EH (cell line): ENCODE measurements at regions not wholly inside any gene's neighbourhood (a gene's known extent, or its start where the extent isn't known, plus 50 kb on each side); places are given as distances from the start of the nearest gene placed in this dataset.

Experiments
- DNase-seq: peaks from one replicate; pipeline ENCODE4 v3.0.0-alpha.2; 2015; ENCODE audit warnings: low read depth

DNA sequence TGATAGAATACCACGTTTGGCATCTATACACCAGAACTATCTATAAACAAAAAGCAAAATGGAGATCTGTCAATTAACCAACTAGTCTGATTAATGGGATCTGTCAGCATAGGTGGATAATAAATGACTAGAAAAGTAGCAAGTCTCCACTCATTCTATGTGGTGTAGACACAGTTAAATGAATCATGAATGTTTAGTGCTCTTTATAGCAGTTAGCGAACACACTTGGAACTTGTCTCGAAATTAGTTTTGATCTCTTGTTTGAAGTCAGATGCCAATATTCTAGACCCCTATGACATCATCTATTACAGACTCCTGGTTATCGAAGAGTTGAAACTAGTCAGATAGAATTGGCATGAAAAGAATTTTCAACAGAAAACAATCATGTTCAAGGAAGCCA, 259.7 kb downstream of the AHR start:
- no peak for DNase-seq

DNA sequence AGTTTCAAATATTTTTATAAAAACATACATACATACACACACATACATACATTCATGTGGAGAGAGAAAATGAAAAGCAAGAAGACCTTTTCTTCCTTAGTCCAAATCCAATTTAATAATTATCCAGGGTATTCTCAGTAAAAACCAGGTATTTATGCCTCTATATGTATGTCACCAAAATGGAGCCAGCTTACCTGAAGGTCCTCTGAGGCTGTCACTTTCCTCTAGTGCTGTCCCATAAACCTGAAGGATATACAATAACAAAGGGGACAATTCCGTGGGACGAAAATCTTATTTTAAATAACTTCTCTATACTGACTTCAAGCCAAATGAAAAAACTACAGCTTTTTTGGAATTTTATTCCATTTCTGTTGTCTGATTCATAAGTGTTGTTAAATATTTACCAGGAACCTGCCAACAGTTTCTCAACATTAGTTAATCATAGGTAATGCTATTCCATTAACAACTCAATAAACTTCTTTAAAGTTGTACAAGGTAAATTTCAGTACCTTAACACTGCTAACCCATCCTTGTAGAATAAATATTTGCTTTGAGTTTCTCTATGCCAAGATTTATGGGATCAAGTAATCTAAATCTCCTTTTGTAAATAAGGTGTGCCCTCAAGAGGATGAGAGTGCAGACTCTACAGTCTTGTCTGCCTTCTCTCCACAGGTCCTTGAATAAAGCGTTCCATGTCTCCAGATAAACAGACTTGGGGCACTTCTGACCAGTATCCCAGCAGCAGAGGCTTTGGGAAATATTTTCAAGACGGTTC, 260.3 kb downstream of the AHR start:
- no peak for DNase-seq

DNA sequence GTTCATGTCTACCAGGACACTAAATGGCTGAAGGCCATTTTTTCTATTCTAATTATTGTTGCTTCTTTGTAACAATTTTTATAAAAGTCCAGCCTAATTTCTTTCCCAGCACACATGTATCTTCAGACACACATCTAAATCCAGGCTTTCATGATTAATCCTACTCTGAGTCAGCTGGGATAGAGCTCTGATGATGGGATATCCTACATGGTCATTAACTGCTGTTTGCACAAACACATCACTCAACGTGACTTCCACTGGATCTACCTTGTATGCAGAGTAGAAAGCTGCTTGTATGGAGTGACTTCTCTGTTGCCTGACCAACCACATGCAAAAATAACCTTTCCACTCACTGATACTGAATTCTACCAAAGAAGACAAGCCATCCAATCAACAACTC, 260.9 kb downstream of the AHR start:
- DNase-seq, result peak; percentile 60

DNA sequence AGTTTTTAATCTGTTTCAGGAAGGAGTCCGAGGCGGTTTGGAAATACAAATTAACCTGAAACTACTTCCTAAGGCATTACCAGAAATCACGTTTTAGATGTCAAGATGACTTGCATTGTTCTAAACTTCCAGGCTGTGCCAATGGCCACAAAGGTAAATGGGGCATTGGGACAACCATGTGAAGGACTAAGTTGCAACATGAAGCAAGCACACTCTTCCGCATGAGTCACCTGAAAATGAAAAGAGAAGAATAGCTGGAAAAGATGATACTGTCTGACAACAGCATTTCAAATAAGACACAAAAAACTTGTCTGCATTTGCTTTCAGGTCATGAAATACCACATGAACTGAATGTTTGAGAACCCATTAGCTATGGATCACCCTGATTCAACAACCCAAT, 262.1 kb downstream of the AHR start:
- DNase-seq, result no peak

DNA sequence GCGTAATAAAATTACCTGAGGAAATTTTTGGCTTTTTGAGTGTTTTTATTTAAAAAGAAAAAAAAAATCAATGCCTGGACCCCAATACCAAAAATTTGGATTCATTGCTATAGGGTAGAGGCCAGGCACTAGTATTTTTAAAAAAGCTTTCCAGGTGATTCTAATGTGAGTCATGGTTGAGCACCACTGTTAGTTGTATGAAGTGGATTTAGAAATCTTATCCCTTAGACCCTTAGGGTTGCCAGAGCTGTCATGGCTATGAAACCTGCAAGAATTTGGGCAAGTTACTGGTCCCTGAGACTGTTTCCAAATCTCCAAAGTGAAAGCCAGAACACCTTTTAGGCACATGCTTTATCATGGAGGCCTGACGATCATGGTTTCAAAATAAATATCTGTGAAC, 262.5 kb downstream of the AHR start:
- no peak for DNase-seq

DNA sequence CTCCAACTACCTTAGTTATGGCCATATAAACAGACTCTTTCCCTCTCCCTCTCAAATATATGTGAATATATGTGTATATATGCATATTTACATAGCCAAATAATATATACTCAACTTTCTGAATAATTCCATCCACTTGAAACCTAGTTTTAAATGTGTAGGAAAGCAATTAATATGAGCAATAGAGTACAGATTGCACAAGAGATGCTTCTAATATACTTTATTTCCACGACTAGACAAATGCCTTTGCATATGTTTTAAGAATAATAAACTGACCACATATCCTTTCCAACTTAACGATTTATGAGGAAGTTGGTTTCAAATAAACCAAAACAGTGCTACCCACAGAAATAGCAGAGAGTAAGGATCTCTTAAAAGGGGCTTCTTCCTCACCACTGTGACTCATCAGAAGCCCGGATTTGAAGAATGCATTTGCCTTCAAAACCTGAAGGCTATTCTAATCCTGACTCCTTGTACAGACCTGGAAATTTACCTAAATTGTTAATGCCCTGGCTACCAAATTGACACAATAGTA, 266.3 kb downstream of the AHR start:
- DNase-seq, result peak; percentile 91

DNA sequence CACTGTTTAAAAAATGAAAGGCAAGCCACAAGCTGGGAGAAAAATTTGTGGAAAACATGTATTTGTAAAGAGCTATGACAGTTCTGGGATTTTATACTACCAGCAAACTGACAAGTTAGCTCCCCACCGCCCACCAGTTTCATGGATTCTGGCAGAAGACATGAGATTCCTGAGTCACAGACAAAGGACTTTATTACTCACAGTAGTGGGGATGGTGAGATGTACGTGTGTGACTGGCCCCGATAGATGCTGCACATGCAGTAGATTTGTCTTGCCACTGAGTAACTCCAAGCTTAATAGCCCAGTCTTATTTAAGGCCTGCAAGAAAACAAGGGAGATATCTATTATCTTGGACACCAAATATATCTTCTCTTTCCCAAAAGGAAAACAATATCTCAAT, 281.7 kb downstream of the AHR start:
- DNase-seq, result peak; percentile 87

DNA sequence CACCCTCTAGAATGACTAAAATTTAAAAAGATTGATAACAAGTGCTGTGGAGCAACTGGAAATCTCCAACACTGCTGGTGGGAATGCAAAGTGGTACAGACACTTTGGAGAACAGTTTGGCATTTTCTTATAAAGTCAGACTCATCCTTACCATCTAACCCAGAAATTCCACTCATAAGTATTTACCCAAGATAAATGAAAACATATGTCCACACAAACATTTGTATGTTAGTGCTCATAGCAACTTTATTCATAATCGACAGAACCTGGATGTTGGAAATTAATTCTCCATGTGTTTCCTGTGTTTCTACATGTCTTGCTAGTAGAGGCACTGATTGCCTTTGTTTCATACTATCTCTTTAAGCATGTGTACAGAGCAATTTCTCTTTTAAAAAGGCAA, 282.4 kb downstream of the AHR start:
- peak; percentile 42 for DNase-seq

DNA sequence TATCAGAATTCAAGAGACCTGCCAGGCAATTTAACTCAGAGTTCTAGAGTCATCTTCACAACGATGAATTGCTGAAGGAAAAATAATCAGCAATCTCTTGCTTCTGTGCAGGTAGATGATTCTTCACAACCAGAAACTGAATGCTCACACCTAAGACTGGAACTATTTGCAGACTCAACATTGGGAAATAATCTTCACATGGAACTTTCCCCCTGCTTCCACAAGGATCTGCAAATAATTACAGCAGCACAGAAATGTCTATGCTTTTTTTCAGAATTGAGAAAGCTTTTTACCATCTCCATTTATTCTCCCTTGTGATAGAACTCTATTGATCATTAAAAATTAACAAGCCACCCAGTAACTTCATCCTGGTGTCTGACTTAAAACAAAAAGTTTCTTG, 282.8 kb downstream of the AHR start:
- no peak for DNase-seq

DNA sequence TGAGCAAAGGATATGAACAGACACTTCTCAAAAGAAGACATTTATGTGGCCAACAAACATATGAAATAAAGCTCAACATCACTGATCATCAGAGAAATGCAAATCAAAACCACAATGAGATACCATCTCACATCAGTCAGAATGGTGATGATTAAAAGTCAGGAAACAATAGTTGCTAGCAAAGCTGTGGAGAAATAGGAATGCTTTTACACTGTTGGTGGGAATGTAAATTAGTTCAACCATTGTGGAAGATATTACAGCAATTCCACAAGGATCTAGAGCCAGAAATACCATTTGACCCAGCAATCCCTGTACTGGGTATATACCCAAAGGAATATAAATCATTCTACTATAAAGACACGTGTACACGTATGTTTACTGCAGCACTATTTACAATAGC, 284.2 kb downstream of the AHR start:
- DNase-seq, result peak; percentile 63

DNA sequence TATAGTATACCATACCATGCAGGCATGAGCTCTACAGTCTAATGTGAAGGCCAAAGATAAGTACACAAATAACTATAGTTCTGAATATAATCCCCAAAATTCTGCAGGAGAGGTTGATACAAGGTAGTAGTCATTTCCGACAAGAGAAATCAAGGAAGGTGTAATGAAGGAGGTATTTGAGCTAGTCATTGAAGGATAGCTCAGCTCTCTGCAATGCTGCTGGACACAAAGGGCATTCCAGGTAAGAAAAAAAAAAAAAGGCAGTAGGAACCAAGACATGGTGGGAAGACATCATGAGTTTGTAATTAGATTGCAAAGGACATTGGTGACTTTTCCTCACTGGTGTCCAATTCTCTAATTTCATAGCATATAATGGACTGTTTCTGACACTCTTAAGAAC, 285.3 kb downstream of the AHR start:
- no peak for DNase-seq

DNA sequence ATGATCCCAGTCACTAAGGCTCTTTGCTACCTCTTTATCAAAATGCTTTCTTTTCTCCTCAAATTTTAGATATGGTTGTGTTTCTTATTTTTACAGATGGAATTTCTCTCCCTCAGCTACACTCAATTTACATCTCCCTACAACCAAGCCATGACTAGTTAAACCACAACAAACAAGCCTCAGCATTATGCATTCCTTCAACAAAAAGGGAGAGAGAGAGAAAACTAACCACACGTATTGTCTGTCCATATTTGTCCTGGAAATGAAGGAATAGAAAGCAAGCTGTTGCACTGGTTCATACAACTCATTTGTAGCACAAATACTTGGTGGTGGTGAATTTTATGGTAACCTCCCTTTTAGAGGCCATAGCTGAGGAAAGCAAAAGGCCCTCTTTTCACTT, 286.4 kb downstream of the AHR start:
- peak; percentile 65 for DNase-seq

DNA sequence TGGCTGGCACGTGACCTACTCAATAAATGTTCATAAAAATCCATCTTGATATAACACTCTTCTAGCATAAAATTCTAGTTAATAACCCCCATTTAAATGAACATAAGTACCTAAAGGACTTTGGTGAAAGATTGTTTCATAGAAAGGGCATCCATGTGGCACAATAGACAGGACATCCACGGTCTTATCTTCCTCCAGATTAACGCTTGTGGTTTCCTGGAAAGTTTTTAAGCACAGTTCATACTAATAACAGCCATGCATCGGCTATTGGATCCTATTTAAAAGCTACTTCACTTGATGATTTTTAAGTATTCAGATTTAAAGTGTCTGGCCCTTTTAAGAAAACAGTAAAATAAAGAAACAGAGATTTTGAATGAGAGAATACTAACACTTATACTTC, 288.3 kb downstream of the AHR start:
- no peak for DNase-seq

DNA sequence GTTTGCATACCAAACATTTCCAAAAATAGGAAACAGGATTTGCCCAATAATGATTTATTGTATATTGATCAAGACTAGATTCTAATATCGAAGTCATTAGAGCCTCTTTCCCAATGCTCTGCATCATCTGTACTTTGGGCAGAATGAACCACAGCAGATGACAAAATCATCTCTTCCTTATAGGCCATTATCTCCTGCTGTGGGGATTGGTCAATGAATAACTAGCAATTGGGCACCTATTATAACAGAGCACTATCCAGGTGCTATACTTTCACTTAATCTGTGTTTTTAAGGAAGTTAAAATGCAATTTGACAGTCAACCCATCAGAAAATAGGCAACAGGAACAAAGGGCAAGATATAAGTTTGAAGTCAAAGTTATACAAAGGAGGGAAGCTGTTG, 290.3 kb downstream of the AHR start:
- no peak for DNase-seq

DNA sequence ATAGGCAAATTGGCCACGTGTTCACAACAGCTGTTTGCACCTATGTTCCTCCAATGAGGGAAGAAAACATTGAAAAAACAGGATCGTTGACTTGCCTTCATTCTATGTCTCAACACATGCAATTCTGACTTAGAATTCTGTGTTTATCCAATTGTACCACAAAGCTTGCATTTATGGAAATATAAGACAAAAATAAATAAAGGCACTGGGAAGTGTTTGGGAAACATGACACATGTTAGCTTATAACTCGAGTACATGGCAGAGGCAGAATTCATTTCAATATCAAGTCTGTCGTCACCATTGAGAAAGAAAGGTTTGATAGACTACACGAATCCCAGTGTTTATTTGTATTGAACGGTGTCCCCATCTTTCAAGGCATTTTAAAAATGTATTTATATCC, 291.2 kb downstream of the AHR start:
- no peak for DNase-seq

DNA sequence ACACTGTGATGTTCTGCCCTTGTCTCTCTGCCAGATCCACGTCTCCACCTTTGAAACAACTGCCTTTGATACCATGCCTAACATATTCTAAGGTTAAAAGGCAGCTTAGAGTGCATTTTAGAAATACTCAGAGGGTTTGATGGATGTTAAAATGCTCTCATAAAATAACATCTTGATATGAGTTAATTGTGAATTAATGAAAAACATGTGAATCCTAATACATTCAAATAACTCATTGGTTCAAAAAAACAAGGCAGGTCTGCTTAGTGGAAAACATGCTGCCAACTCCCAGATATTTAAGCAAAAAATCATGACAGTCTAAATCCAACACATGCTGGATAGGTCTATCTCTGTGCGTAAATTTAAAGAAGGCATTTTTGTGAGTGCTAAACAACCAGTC, 291.8 kb downstream of the AHR start:
- no peak for DNase-seq

DNA sequence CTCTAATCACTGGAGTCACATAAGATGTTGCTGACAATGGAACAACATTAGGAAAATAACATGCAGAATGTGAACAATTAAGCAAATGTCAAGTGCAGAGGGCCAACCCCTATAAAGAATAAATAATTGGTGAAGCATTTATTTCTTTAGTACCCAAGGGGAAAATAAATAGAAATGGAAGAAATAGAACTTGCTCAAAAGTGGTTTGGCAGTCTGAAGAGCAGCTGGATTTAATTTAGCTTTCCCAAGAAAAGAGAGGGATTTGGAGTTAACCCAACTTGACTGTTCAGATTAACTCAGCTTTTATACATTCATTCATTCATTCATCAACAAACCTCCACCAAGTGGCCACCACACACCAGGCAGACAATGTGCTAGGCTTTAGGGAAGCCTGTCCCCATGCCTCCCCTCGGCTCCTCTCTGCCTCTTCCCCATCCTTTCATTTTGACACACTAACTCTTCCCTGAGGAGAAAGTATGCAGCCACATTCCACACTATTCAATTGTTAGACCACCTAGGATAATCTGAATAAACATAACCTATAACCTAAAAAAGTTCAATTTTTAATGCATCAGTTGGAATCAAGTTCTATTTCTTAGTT, 295.5 kb downstream of the AHR start:
- DNase-seq, result peak; percentile 57

DNA sequence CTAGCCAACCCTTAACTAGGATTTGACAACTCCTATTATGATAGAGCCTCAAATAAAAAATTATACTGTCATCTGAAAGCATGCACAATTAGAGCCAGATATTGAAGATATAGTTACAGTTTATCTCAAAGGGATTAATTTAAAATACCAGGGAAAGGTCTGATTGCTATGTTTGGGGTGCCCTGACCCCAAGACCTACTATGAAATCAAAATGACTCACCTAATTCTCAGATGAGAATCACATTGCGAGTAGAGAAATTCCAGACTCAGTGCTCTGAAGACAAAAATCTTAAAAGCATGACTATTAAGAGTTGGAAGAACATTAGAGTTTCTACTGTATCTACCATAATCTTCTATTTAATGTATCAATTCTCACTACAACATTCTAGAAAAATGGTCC, 297.1 kb downstream of the AHR start:
- DNase-seq, result no peak

DNA sequence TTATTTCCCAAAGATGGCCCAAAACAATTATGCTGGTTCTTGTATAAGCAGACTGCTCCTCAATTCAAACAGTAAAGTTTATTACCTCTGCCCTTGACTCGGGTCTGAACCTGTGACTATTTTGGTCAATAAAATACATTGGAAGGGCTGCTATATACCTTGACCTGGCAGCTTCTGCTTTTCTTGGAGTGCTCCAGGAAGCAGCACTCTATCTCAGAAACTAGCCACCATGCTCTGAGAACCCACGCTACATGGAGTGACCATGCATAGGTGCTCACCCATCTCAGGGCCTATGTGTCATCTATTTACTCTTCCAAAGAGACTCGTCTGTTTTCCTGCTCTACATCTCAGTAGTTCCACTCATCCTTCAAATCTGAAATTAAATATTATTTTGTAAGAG, 299.9 kb downstream of the AHR start:
- DNase-seq, result no peak

DNA sequence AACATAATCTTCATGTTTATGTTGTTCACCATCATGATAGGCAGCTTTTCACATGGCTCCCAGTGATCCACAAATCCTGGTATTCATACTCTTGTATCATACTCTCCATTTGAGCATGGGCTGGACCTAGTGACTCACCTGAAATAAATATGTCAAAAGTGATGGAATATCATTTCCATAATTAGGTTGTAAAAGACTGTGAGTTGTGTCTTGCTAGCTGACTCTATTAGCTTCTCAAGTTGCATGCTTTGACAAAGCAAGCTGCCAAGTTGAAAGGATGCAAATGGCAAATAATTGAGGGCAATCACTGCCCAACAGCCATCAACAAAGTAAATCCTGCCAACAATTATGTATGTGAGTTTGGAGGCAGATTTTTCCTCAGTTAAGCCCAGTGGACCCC, 300.4 kb downstream of the AHR start:
- DNase-seq, result peak; percentile 27

DNA sequence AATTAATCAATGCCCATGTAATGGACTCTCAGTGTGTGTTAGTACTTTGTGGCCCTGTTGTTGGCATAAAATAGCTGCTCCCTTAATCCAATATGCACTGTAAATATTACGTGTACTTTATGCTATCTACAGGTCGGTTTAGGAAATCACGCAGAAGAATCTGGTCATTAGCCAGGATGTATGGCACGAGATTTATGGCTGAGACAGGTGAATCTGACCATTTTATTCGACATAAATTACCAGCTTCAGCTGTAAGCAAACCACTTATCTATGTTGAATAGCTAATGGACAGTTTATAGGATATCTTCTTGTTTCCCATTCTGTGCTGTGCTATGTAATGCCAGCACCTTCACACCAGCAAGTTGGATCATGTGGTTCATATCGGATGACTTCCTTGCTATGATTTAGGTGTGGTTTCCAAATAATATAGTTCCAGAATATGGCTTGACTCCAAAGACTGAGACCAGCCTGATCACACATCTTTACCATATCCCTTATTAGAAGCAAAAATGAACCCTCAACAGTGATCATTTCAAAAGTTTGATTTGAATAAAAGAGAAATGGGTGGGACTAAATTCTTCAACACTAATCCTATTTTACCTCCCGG, 301.4 kb downstream of the AHR start:
- DNase-seq, result no peak

DNA sequence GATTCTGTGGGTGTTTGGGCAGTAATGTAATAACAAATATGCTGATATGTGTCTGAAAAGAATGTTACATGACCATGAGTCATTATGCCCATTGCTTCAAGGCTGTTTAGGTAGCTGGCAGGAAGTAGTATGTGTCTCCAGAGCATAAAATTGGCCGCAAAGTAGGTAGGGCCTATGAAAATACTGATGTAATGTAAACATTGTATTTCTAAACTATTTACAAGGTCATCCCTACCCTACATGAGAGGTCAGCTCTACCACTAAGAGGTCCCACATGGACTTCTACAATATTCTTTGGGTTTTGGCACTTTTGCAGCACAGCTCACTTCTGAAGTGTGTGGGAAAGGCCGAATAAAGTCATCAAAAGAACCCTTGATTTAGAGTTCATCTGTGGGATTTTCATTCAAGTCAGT, 301.9 kb downstream of the AHR start:
- peak; percentile 94 for DNase-seq

DNA sequence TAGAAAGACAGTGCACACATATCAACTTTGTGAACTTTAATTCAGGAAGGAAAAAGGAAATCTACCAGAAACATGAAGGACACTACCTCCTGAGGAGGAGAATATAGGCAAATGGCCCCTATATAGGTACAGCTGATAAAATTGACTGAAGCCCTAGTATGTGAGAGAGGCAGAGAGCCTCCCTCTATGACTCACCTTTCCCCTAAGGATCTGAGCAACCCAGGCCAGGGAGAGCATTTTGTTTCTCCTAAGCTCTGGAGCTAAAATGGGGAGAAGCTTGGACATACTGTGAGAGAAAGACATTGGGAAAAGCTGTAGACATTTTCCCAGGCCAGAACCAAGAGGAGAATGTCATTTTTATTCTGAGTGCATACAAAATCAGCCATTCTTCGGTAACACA, 303.5 kb downstream of the AHR start:
- DNase-seq, result no peak
